Inflammatory macrophage treated with lipopolysaccharide for 4 hours (primary cell): ENCODE measurements at regions not wholly inside any gene's neighbourhood (a gene's known extent, or its start where the extent isn't known, plus 50 kb on each side); places are given as distances from the start of the nearest gene placed in this dataset.
"Not testable (repeated sequence)": the region's sequence is repeated elsewhere in the genome, so short reads cannot be mapped to it uniquely, and the experiment has no call there.

Experiments used
- DNase-seq: peaks from one replicate; pipeline ENCODE4 v3.0.0-alpha.2; 2020

DNA sequence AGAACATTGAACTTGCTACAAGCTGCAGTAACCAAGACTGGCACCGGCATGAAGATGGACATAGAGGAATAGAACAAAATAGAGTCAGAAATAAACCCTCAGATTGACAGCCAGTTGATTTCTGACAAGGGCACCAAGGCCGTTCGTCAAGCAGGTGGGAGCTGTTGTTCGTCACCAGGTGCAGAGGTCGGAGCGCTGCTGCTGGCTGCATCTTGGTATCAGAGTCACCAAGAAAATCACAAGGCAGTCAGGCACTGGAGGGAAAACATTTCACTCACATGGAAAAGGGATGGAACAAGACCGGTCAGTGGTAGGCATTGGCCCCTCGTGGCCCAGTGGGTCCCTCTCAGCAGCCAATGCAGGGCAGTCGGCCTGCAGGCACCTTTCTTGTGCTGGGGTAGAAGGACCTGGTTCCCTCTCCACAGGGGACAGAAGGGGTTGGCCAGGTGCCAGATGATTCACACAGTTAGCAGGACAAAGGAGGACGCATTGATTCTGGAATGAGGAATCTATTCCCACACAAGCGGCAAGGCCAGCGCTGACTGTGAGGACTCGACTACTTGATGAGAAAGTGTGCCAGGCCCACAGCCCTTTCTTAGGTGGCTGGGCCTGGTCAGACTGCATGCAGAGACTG is 115.8 kb upstream of the FGF3 start:
- DNase-seq: no peak

- DNase-seq: no peak
Observed at GRCh38 chr11:69935941-69936505, 116.8 kb upstream of the FGF3 start.

GRCh38 chr11:69936771-69937170 is 117.6 kb upstream of the FGF3 start:
- DNase-seq: peak; percentile 27

DNA sequence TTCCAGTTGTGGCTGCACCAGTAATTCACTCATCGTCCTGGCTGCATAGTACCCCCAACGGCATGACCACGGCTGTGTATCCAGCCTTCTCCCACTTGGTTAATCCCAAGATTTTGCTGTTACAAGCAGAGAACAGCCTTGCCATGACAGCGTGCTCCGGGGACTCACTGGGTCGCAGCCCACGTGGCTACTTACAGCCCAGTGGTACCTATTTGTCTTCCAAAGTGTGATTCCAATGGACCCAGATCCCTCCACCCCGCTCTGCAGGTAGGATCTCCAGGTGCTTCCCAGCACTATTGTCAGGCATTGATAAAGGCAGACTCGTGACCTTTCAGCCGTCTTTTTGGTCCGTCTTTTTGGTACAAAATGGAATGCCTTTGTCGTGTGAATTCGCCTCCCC is 119.0 kb upstream of the FGF3 start:
- DNase-seq: no peak

DNA sequence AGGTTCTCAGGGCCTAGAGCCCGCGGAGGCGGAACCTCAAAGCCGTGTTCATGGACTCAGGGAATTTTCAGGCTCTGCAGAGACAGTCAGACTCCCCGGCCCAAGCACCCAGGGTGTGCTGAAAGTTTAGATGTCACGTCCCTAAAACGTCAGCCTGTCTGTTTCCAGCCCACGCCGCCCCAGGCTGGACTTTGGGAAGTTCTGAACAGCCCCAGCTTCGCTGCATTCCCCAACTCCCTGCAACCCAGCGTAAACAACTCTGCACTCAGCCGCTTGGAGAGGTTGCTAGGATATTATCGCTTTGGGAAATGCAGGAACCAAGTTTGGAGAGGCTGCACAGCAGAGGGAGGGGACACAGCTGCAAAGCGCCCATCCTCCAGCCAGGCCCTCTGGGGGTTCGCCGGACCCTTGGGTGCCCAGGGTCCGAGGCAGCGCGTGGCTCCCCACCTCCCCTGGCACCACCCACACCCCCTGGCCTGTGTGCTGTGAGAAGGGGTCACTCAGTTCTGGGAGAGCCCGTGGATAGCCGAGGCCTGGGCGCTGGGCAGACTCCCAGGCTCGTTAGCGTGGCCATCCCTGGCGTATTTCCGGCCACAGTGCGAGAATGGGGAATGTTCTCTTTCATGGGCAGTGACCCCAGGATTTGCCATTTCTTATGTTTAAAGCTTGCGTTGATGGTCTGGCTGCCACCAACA is 120.5 kb upstream of the FGF3 start:
- DNase-seq: no peak

- DNase-seq: no peak
Observed at GRCh38 chr11:69940246-69940610, 121.0 kb upstream of the FGF3 start.

DNA sequence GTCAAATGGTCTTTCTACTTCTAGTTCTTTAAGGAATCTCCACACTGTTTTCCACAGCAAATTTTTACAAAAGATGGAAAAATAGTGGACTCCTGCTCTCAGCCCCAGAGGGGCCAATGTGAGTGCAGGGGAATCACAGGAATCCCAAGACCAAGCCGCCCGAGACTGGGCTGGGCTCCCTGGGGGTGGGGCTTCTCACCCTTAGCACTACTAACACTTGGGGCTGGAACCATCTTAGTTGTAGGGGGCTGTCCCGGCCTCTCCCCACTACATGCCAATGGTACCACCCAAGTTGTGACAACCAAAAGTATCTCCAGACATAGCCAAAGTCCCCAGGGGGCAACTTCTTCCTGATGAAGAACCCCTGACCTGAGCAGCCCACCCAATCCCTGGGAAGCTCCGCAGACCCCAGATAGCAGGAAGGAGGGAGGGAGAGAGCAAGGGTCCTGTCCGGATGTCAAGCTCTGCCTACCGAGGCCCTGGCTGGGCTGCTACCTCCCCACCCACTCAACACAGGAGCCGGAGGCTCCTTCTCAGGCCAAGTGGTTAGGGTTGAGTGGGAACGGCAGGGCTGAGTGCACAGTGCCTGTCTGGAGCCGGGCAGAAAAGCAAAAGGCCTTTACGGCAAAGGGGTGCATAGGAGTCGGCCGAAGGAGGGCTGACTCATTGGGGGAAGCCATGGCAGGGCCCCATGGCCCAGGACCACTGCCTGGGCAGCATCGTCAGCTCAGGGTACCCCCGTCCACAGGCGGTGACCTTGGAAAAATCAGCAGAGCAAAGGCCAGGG is 122.5 kb upstream of the FGF3 start:
- DNase-seq: no peak

DNA sequence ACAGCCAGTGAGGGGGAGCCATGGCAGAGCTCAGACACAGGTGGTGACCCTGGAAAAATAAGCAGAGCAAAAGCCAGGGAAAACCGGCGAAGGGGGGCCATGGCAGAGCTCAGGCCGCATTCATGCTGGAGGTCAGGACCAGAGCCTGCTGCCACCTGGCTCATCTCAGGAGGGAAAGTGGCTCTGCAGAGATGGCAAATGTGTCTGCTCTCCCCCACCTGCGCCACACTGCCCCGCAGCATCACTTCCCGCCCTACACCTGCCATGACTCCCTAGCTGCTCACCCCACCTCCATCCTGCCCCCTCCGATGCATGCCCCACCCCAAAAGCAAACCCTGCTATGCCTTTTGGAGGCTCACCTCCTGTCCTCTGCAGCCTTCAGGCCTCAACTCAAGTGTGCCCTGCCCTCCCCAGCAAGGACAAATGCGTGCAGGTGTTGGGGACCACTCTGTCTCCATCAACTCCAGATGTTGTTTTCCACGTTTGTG is 123.2 kb upstream of the FGF3 start:
- DNase-seq: no peak

GRCh38 chr11:69943066-69943465 is 123.8 kb upstream of the FGF3 start:
- DNase-seq: no peak

DNA sequence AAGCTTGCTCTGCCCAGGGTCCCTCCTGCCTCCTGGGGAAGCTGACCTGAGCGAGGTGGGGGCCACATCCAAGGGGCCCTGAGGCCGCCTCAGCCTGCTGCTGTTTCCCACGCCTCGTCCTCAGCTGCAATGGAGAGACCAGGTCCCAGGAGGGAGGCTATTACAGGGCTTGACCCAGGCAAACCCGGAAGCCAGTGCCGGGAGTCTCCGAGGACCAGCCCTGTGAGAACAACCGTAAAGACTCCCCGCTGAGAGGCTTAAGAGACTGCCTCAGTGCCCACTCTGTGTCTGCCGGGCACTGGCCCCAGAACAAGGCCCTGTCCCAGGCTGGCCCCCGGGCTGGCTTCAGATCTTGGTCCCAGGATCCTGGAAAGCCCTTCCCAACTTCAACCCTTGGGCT is 124.3 kb upstream of the FGF3 start:
- DNase-seq: no peak

GRCh38 chr11:69944146-69944795 is 125.1 kb upstream of the FGF3 start:
- DNase-seq: no peak

DNA sequence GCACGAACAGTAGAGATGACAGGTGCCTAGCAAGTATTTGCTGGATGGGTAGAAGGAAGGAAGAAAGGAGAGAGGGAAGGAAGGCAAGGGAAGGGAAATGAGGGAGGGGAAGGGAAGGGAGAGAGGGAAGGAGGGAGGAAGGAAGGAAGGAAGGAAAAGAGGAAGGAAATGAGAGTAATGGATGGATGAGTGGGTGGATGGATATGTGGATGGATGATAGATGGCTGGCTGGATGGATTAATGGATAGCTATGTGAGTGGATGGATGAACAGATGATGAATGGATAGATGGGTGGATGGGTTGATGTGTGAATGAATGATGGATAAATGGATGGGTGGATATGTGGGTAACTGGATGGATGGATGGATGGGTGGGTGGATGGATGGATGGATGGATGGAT is 125.9 kb upstream of the FGF3 start:
- no peak for DNase-seq

- DNase-seq: no peak
Observed at GRCh38 chr11:69947059-69947792, 128.0 kb upstream of the FGF3 start.

DNA sequence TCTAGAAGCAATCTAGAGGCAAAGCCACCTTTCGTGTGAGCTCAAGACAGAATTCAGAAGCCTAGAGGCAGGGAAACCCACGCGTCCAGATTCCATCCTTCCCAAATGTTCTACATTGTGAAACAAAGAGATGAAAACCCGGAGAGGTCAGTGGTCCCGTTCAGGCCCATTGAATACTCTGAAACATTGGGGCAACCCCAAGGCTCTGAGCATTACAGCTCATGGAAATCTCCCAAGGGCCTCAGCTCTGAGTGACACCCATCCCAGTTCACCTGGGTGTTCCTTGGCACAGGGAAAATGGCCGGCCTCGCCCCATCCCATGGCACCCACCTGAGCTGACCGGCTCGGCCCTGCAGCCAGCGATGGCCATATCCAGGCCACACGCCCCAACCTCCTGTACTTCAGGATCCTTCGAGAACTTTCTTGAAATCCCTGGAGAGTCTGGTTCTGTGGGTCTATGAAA is 128.6 kb upstream of the FGF3 start:
- DNase-seq: no peak

- no peak for DNase-seq
Observed at GRCh38 chr11:69948256-69949141, 129.3 kb upstream of the FGF3 start.

- DNase-seq: no peak
Observed at GRCh38 chr11:69949327-69949726, 128.8 kb upstream of the ANO1 start.

DNA sequence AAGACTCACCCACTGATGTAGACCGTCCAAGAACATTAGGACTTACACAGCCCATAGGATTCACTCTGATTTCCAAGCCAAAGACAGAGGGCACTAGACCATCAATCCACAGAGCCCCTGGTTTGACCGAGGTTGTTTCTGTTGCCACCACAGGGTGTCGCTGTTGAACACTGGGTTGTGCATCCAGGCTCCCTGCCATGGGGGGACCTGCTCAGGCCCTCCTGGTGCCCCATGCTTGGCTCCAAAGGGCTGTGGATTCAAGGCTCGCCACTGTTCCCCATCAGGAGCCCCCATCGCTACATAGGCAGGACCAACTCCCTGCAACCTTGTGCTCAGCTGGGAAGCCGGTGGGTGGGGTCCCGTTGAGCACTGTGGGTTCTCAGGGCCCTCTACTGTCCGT is 128.0 kb upstream of the ANO1 start:
- DNase-seq: no peak

DNA sequence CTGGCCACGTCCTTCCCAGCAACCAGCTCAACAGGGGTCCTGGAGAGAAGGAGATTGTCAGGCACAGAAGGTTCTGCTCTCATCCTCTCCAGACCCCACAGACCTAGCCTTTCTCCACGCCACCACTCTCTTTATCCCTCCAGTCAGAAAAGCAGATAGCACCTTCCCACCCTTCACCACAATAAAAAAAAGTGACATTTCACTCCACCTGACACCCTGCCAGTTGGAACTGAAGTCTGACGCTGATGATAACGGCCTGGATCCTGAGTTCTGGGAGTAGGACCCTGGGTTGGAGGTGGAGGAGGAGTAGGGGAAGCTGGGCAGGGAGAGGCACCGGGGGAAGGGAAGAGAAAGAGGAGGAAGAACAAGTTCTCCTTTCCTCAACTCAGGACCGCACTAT is 127.5 kb upstream of the ANO1 start:
- no peak for DNase-seq

DNA sequence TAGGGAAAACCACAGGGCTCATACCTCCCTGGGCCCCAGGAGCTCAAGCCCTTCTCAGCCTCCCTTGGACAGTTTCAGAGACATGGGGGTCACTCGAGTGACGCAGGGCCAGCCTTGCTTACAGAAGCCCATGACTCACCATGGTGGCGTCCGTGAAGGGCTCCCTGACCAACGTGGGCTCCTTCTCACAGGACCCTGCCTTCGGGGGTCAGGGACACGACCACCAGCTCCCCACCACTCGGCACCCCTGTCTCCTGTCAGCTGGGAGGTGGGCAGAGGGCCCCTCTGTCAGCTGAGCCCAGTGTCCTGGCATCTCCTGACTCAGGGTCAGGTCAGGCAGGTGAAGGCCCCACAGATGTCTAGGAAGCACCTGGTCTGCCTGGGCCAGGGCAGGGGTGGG is 126.3 kb upstream of the ANO1 start:
- DNase-seq: no peak

DNA sequence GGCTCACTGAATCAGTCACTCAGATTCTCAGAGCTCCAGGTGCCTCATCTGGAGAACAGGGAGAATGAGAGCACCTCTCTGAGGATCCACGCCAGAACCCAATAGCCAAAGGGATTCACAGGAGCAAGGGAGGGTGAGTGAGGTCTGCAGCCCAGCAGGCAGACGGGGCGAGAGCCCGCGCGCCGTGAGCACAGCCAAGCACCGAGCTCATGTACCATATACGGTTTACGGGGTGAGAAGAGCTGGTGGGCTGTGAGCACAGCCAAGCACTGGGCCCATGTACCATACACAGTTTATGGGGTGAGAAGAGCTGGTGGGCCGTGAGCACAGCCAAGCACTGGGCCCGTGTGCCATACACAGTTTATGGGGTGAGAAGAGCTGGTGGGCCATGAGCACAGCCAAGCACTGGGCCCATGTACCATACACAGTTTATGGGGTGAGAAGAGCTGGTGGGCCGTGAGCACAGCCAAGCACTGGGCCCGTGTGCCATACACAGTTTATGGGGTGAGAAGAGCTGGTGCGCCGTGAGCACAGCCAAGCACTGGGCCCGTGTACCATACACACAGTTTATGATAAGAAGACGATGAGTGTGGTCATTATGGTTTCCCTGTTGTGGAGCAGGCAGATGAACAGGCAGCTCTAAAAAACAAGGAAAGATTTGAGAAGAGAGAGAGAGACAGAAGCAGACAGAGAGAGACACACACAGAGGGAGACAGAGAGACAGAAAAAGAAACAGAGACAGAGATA is 125.7 kb upstream of the ANO1 start:
- DNase-seq: not testable (repeated sequence)

DNA sequence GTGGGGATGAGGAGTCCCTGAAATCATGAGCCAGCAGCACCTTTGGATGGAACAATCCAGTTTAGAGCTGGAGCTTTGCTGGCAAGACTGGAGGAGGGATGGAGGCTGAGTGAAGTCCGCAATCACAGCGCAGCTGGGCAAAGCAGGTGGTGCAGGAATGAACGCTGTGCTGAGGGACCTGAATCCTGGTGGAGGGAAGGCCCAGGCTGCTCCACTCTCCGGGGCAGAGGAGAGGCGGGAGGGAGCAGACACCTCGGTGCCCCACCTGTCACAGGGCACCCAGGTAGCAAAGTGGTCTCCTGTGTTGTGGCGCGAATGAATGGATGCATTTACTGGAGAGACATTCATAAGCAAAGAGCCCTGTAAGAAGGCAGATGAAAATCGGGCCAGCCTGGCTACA is 124.8 kb upstream of the ANO1 start:
- DNase-seq: no peak
